HEK293 (cell line): ENCODE measurements at regions not wholly inside any gene's neighbourhood (a gene's known extent, or its start where the extent isn't known, plus 50 kb on each side); places are given as distances from the start of the nearest gene placed in this dataset.

Experiments used
- CTCF ChIA-PET: fragments of 350-600 bp; formaldehyde crosslinking; extraction: SDS; loops from one replicate; lab custom pipeline; 2021; ENCODE audit warnings: antibody characterized with exemption; lab: Yijun Ruan, JAX
- POLR2A ChIA-PET: fragments of 300-600 bp; formaldehyde crosslinking; extraction: SDS; loops from one replicate; lab custom pipeline; 2020; ENCODE audit warnings: antibody characterized with exemption, inconsistent platforms; lab: Yijun Ruan, JAX
- H3K27ac ChIP-seq: fragments of 200-500 bp; sonication (Bioruptor generic); 2 replicates; pipeline ENCODE4 v1.5.1; 2014; ENCODE audit warnings: low read depth, low read length, control low read depth, inconsistent platforms; ENCODE audit errors: extremely low read depth
- H3K36me3 ChIP-seq, 2 experiments: fragments of 200-500 bp in 1 of 2; sonication (Bioruptor generic) in 1 of 2; 1 replicate in 1 of 2; 2 replicates in 1 of 2; pipeline ENCODE4 v1.5.1; 2014 to 2017; ENCODE audit warnings: inconsistent platforms in 2 of 2, low read length in 2 of 2; ENCODE audit not compliant: control insufficient read depth in 2 of 2, insufficient read depth in 1 of 2
- H3K4me1 ChIP-seq: fragments of 200-500 bp; sonication (Bioruptor generic); 2 replicates; pipeline ENCODE4 v1.5.1; 2014; ENCODE audit warnings: mild to moderate bottlenecking, low read length, inconsistent platforms; ENCODE audit not compliant: control insufficient read depth, insufficient read depth
- H3K4me3 ChIP-seq: 2 replicates; pipeline ENCODE4 v1.5.1; 2011; ENCODE audit warnings: low read depth, mild to moderate bottlenecking, control low read depth, low read length, moderate library complexity
- H3K9me3 ChIP-seq: fragments of 200-500 bp; sonication (Bioruptor generic); 2 replicates; pipeline ENCODE4 v1.5.1; 2014; ENCODE audit warnings: low read depth, low read length, inconsistent platforms; ENCODE audit not compliant: control insufficient read depth, insufficient read depth
- GFI1B ChIP-seq: fragments of 450-650 bp; formaldehyde crosslinking; IDR thresholded peaks from 2 replicates; pipeline ENCODE4 v1.5.1; 2016; ENCODE audit warnings: missing biosample characterization, missing genetic modification characterization
- GLI4 ChIP-seq: fragments of 450-650 bp; formaldehyde crosslinking; IDR thresholded peaks from 2 replicates; pipeline ENCODE4 v1.5.1; 2016; ENCODE audit warnings: missing biosample characterization, missing genetic modification characterization
- MZF1 ChIP-seq: fragments of 450-650 bp; formaldehyde crosslinking; IDR thresholded peaks from 2 replicates; pipeline ENCODE4 v1.5.1; 2017; ENCODE audit warnings: missing biosample characterization, missing genetic modification characterization, borderline replicate concordance
- SP7 ChIP-seq: fragments of 450-650 bp; formaldehyde crosslinking; IDR thresholded peaks from 2 replicates; pipeline ENCODE4 v1.5.1; 2016; ENCODE audit warnings: missing biosample characterization, missing genetic modification characterization
- ZBTB44 ChIP-seq: fragments of 450-650 bp; IDR thresholded peaks from 2 replicates; pipeline ENCODE4 v1.5.1; 2018; ENCODE audit warnings: missing biosample characterization, mild to moderate bottlenecking, missing genetic modification characterization
- ZBTB48 ChIP-seq: fragments of 450-650 bp; formaldehyde crosslinking; IDR thresholded peaks from 2 replicates; pipeline ENCODE4 v1.5.1; 2016; ENCODE audit warnings: missing biosample characterization, missing genetic modification characterization
- ZBTB49 ChIP-seq: fragments of 450-650 bp; formaldehyde crosslinking; IDR thresholded peaks from 2 replicates; pipeline ENCODE4 v1.5.1; 2016; ENCODE audit warnings: missing biosample characterization, missing genetic modification characterization, low read depth
- ZIC2 ChIP-seq: fragments of 450-650 bp; formaldehyde crosslinking; IDR thresholded peaks from 2 replicates; pipeline ENCODE4 v1.5.1; 2016; ENCODE audit warnings: missing biosample characterization, missing genetic modification characterization
- ZNF121 ChIP-seq: fragments of 450-650 bp; formaldehyde crosslinking; IDR thresholded peaks from 2 replicates; pipeline ENCODE4 v1.5.1; 2016; ENCODE audit warnings: missing biosample characterization, missing genetic modification characterization
- ZNF138 ChIP-seq: fragments of 450-650 bp; formaldehyde crosslinking; IDR thresholded peaks from 2 replicates; pipeline ENCODE4 v1.5.1; 2016; ENCODE audit warnings: missing biosample characterization, missing genetic modification characterization, borderline replicate concordance
- ZNF155 ChIP-seq: fragments of 450-650 bp; formaldehyde crosslinking; IDR thresholded peaks from 2 replicates; pipeline ENCODE4 v1.5.1; 2016; ENCODE audit warnings: missing biosample characterization, missing genetic modification characterization
- ZNF174 ChIP-seq: fragments of 450-650 bp; formaldehyde crosslinking; IDR thresholded peaks from 2 replicates; pipeline ENCODE4 v1.5.0; 2017; ENCODE audit warnings: missing biosample characterization, mild to moderate bottlenecking, missing genetic modification characterization
- ZNF274 ChIP-seq, 2 experiments: fragments of 200-500 bp in 1 of 2; fragments of 450-650 bp in 1 of 2; sonication (Bioruptor generic) in 1 of 2; formaldehyde crosslinking in 1 of 2; IDR thresholded peaks; 2 replicates each; pipeline versions ENCODE4 v1.5.1 to v1.6.1; 2014 to 2016; ENCODE audit warnings: borderline replicate concordance in 1 of 2, inconsistent platforms in 1 of 2, low read length in 1 of 2, missing biosample characterization in 1 of 2, missing genetic modification characterization in 1 of 2
- ZNF391 ChIP-seq: fragments of 450-650 bp; formaldehyde crosslinking; IDR thresholded peaks from 2 replicates; pipeline ENCODE4 v1.5.1; 2016; ENCODE audit warnings: low read depth, missing biosample characterization, missing genetic modification characterization, borderline replicate concordance
- ZNF513 ChIP-seq: fragments of 450-650 bp; IDR thresholded peaks from 2 replicates; pipeline ENCODE4 v1.5.1; 2018; ENCODE audit warnings: missing biosample characterization, missing genetic modification characterization
- ZNF530 ChIP-seq: fragments of 450-650 bp; formaldehyde crosslinking; IDR thresholded peaks from 2 replicates; pipeline ENCODE4 v1.5.1; 2016; ENCODE audit warnings: low read depth, missing biosample characterization, missing genetic modification characterization
- ZNF580 ChIP-seq: fragments of 450-650 bp; formaldehyde crosslinking; IDR thresholded peaks from 2 replicates; pipeline ENCODE4 v1.5.1; 2016; ENCODE audit warnings: missing biosample characterization, missing genetic modification characterization
- ZNF585B ChIP-seq: fragments of 450-650 bp; formaldehyde crosslinking; IDR thresholded peaks from 2 replicates; pipeline ENCODE4 v1.5.1; 2016; ENCODE audit warnings: missing biosample characterization, missing genetic modification characterization
- ZNF600 ChIP-seq: fragments of 450-650 bp; formaldehyde crosslinking; IDR thresholded peaks from 2 replicates; pipeline ENCODE4 v1.5.1; 2016; ENCODE audit warnings: missing biosample characterization, missing genetic modification characterization
- ZNF610 ChIP-seq: fragments of 450-650 bp; formaldehyde crosslinking; IDR thresholded peaks from 2 replicates; pipeline ENCODE4 v1.5.1; 2016; ENCODE audit warnings: missing biosample characterization, missing genetic modification characterization, borderline replicate concordance
- ZNF621 ChIP-seq: fragments of 450-650 bp; formaldehyde crosslinking; IDR thresholded peaks from 2 replicates; pipeline ENCODE4 v1.5.1; 2017; ENCODE audit warnings: missing biosample characterization, missing genetic modification characterization
- ZNF624 ChIP-seq: fragments of 450-650 bp; formaldehyde crosslinking; IDR thresholded peaks from 2 replicates; pipeline ENCODE4 v1.5.1; 2017; ENCODE audit warnings: missing biosample characterization, missing genetic modification characterization
- ZNF654 ChIP-seq: fragments of 450-650 bp; formaldehyde crosslinking; IDR thresholded peaks from 2 replicates; pipeline ENCODE4 v1.5.1; 2016; ENCODE audit warnings: low read depth, missing biosample characterization, missing genetic modification characterization
- ZNF658 ChIP-seq: fragments of 450-650 bp; formaldehyde crosslinking; IDR thresholded peaks from 2 replicates; pipeline ENCODE4; 2016; ENCODE audit warnings: missing biosample characterization, missing genetic modification characterization
- ZNF660 ChIP-seq: fragments of 450-650 bp; IDR thresholded peaks from 2 replicates; pipeline ENCODE4 v1.5.1; 2018; ENCODE audit warnings: missing biosample characterization, mild to moderate bottlenecking, missing genetic modification characterization
- ZNF664 ChIP-seq: fragments of 450-650 bp; formaldehyde crosslinking; IDR thresholded peaks from 2 replicates; pipeline ENCODE4 v1.5.1; 2016; ENCODE audit warnings: missing biosample characterization, missing genetic modification characterization
- ZNF707 ChIP-seq: fragments of 450-650 bp; formaldehyde crosslinking; IDR thresholded peaks from 2 replicates; pipeline ENCODE4 v1.5.1; 2016; ENCODE audit warnings: missing biosample characterization, missing genetic modification characterization
- ZNF776 ChIP-seq: fragments of 450-650 bp; formaldehyde crosslinking; IDR thresholded peaks from 2 replicates; pipeline ENCODE4 v1.5.0; 2017; ENCODE audit warnings: missing biosample characterization, missing genetic modification characterization, borderline replicate concordance

GRCh38 chr3:1552831-1553230 lies 460.0 kb downstream of the CNTN6 start:
- ChIA-PET CTCF (interaction anchor here (0.5 to 1.2 kb wide), 2 partner anchors 8 to 518 kb away, joined by 3 read pairs; no protein-coding TSS in a partner anchor), POLR2A (no interaction called here)
- no peaks in the 10 kb centered on the region for H3K4me1 ChIP-seq
- TF ChIP-seq ZNF585B (tag by site-specific recombination) (no peak), ZNF658 (tag by site-specific recombination) (no peak), ZNF776 (tag by site-specific recombination) (no peak), ZNF610 (tag by site-specific recombination) (no peak), MZF1 (no peak), ZNF624 (tag by site-specific recombination) (no peak), ZBTB44 (tag by site-specific recombination) (no peak), GLI4 (no peak), ZNF391 (tag by site-specific recombination) (no peak), ZNF580 (tag by site-specific recombination) (no peak), ZNF274 (IDR thresholded peaks at IDR 0.05; ENCODE audit: low read length) (no peak), ZNF274 (tag by site-specific recombination; IDR thresholded peaks at IDR 0.05; ENCODE audit: borderline replicate concordance) (no peak), ZNF513 (tag by site-specific recombination) (no peak), ZNF121 (tag by site-specific recombination) (no peak)
- TF ChIP-seq, all 188 proteins: peak for 0
- Histone ChIP-seq H3K4me3 (no peak overlapping the region), H3K36me3 (no peaks in the 10 kb centered on the region), H3K27ac (no peak overlapping the region), H3K9me3 (no peaks in the 10 kb centered on the region)

- POLR2A ChIA-PET = no interaction called here
- no peaks in the 10 kb centered on the region for H3K36me3 ChIP-seq
- H3K4me3 ChIP-seq = no peak overlapping the region
- TF ChIP-seq ZNF530 (tag by site-specific recombination) (no peak), ZBTB48 (tag by site-specific recombination) (no peak)
- TF ChIP-seq, all 188 proteins: peak for 0
- Histone ChIP-seq H3K4me1 (no peaks in the 10 kb centered on the region), H3K27ac (no peak overlapping the region), H3K9me3 (no peaks in the 10 kb centered on the region)
- CTCF ChIA-PET = interaction anchor here (0.7 kb wide), 1 partner anchor 9 kb away, joined by 3 read pairs; no protein-coding TSS in a partner anchor
Observed at GRCh38 chr3:1561427-1561826, 468.6 kb downstream of the CNTN6 start.

- Histone ChIP-seq H3K9me3 (no peaks in the 10 kb centered on the region), H3K4me1 (no peaks in the 10 kb centered on the region), H3K27ac (no peak overlapping the region), H3K4me3 (no peak overlapping the region), H3K36me3 (no peaks in the 10 kb centered on the region)
- ChIA-PET CTCF (no interaction called here), POLR2A (no interaction called here)
- TF ChIP-seq ZNF138 (no peak), ZNF155 (tag by site-specific recombination) (no peak), ZNF600 (tag by site-specific recombination) (no peak), ZBTB49 (tag by site-specific recombination) (no peak), ZNF664 (tag by site-specific recombination) (no peak), GFI1B (no peak), ZIC2 (tag by site-specific recombination) (no peak), ZNF621 (no peak), ZNF776 (tag by site-specific recombination) (no peak), ZNF654 (tag by site-specific recombination) (no peak), ZNF660 (tag by site-specific recombination) (no peak), ZNF174 (tag by site-specific recombination) (no peak), ZNF658 (tag by site-specific recombination) (no peak), ZNF707 (no peak), SP7 (tag by site-specific recombination) (no peak)
Observed at GRCh38 chr3:1571736-1572135, 478.9 kb downstream of the CNTN6 start.
